GM12878 (cell line): ENCODE measurements at regions not wholly inside any gene's neighbourhood (a gene's known extent, or its start where the extent isn't known, plus 50 kb on each side); places are given as distances from the start of the nearest gene placed in this dataset.
A peak's percentile ranks its signal among the peaks of the same experiment; 100 is the strongest.

Experiments
- ATAC-seq: fragments of 200-7000 bp; cut with Tn5 transposase; 3 replicates; pipeline ENCODE4 v1.9.1; 2020; ENCODE audit warnings: mild to moderate bottlenecking, moderate library complexity
- BruUV-seq: library from RNA; stranded (reverse); fragments of 400-500 nt; replicated peaks from 2 replicates; lab custom pipeline; 2021; lab: Mats Ljungman, UMichigan
- CTCF ChIA-PET: fragments of 300-600 bp; sonication (Branson Sonifier 250); formaldehyde crosslinking; extraction: SDS; loops from one replicate; lab custom pipeline; 2021; ENCODE audit warnings: inconsistent platforms; lab: Yijun Ruan, JAX
- POLR2A ChIA-PET: fragments of 350-600 bp; formaldehyde crosslinking; extraction: SDS; loops from one replicate; lab custom pipeline; 2021; ENCODE audit warnings: inconsistent platforms; lab: Charles Lee
- RAD21 ChIA-PET: fragments of 300-600 bp; sonication (Branson Sonifier 250); formaldehyde crosslinking; loops from one replicate; lab custom pipeline; 2023; ENCODE audit warnings: antibody characterized with exemption; ENCODE audit not compliant: unreplicated experiment; lab: Charles Lee
- SMC1A ChIA-PET: fragments of 300-600 bp; sonication (Branson Sonifier 250); formaldehyde crosslinking; loops from one replicate; lab custom pipeline; 2023; ENCODE audit not compliant: unreplicated experiment, uncharacterized antibody; lab: Charles Lee
- DNase-seq: peaks from one replicate; pipeline ENCODE4 v3.0.0-alpha.2; 2011; ENCODE audit warnings: low read depth, low spot score
- FAIRE-seq: peaks from 3 replicates; lab custom pipeline; 2011; peaks lifted over from hg19 to GRCh38; lab: Jason Lieb, UNC
- H2AFZ ChIP-seq: 2 replicates; pipeline ENCODE4 v1.6.0; 2011; ENCODE audit warnings: low read depth, low read length, control low read depth; ENCODE audit not compliant: control insufficient read depth
- H3K27ac ChIP-seq: 2 replicates; pipeline ENCODE4 v1.5.1; 2011; ENCODE audit warnings: control low read depth; ENCODE audit not compliant: control insufficient read depth, insufficient read depth
- H3K27me3 ChIP-seq, 2 experiments: replicated peaks in 1 of 2; 2 replicates each; pipeline versions ENCODE4 v1.6.0 to v1.6.1; 2011; ENCODE audit warnings: low read length in 1 of 2; ENCODE audit not compliant: control insufficient read depth in 2 of 2, insufficient read depth in 2 of 2
- H3K36me3 ChIP-seq, 2 experiments: 2 replicates each; pipeline ENCODE4 v1.5.1; 2011; ENCODE audit warnings: low read length in 1 of 2; ENCODE audit not compliant: control insufficient read depth in 2 of 2, insufficient read depth in 2 of 2
- H3K4me1 ChIP-seq: 2 replicates; pipeline ENCODE4 v1.6.1; 2011; ENCODE audit warnings: mild to moderate bottlenecking, low read length, moderate library complexity, mixed read lengths; ENCODE audit not compliant: control insufficient read depth, insufficient read depth
- H3K4me2 ChIP-seq: 2 replicates; pipeline ENCODE4 v1.6.0; 2011; ENCODE audit warnings: control low read depth; ENCODE audit not compliant: control insufficient read depth, insufficient read depth
- H3K4me3 ChIP-seq: fragments of 200-600 bp; sonication (generic); 2 replicates; pipeline ENCODE4 v1.5.1; 2016
- H3K79me2 ChIP-seq: 2 replicates; pipeline ENCODE4 v1.6.0; 2011; ENCODE audit warnings: low read length; ENCODE audit not compliant: control insufficient read depth, insufficient read depth
- H3K9ac ChIP-seq: 2 replicates; pipeline ENCODE4 v1.8.0; 2011; ENCODE audit warnings: low read length, control low read depth, mixed read lengths; ENCODE audit not compliant: control insufficient read depth, insufficient read depth
- H3K9me3 ChIP-seq: replicated peaks from 3 replicates; pipeline ENCODE4 v1.5.1; 2011; ENCODE audit warnings: mild to moderate bottlenecking, low read length; ENCODE audit not compliant: control insufficient read depth, insufficient read depth
- H4K20me1 ChIP-seq: 2 replicates; pipeline ENCODE4 v1.6.0; 2011; ENCODE audit not compliant: control insufficient read depth, insufficient read depth
- BCL11A ChIP-seq: IDR thresholded peaks from 2 replicates; pipeline ENCODE4 v1.6.1; 2011; ENCODE audit warnings: low read depth, low read length
- CBX3 ChIP-seq: fragments of 200-600 bp; sonication (generic); IDR thresholded peaks from 2 replicates; pipeline ENCODE4 v1.6.1; 2016; ENCODE audit warnings: low read depth, borderline replicate concordance
- CEBPB ChIP-seq, 2 experiments: fragments of 150-350 bp in 1 of 2; IDR thresholded peaks; 2 replicates each; pipeline ENCODE4 v1.6.1; 2012 to 2014; ENCODE audit warnings: low read depth in 2 of 2, low read length in 2 of 2, borderline replicate concordance in 1 of 2, inconsistent platforms in 1 of 2
- CHD2 ChIP-seq: IDR thresholded peaks from 2 replicates; pipeline ENCODE4 v1.6.1; 2011; ENCODE audit warnings: low read depth, low read length, improper control_type of control experiment, borderline replicate concordance
- CREB1 ChIP-seq: IDR thresholded peaks from 2 replicates; pipeline ENCODE4 v1.6.1; 2012; ENCODE audit warnings: low read depth, mild to moderate bottlenecking, inconsistent platforms
- CREM ChIP-seq: IDR thresholded peaks from 2 replicates; pipeline ENCODE4 v1.6.1; 2014; ENCODE audit warnings: antibody characterized with exemption, low read depth
- DPF2 ChIP-seq: fragments of 450-650 bp; IDR thresholded peaks from 2 replicates; pipeline ENCODE4 v1.6.1; 2017; ENCODE audit warnings: mild to moderate bottlenecking
- IRF3 ChIP-seq: fragments of 450-650 bp; IDR thresholded peaks from 2 replicates; pipeline ENCODE4 v1.6.1; 2014; ENCODE audit warnings: mild to moderate bottlenecking
- KLF5 ChIP-seq: fragments of 450-650 bp; IDR thresholded peaks from 2 replicates; pipeline ENCODE4 v1.6.1; 2014; ENCODE audit warnings: mild to moderate bottlenecking; ENCODE audit not compliant: partially characterized antibody
- LARP7 ChIP-seq: fragments of 450-650 bp; IDR thresholded peaks from 2 replicates; pipeline ENCODE4 v1.6.1; 2017; ENCODE audit warnings: mild to moderate bottlenecking
- MAX ChIP-seq: IDR thresholded peaks from 2 replicates; pipeline ENCODE4 v1.6.1; 2012; ENCODE audit warnings: low read depth, low read length, improper control_type of control experiment
- MEF2A ChIP-seq: IDR thresholded peaks from 2 replicates; pipeline ENCODE4 v1.6.1; 2011; ENCODE audit warnings: low read depth, mild to moderate bottlenecking, low read length, moderate library complexity; ENCODE audit not compliant: insufficient read depth
- RCOR1 ChIP-seq: conservative IDR thresholded peaks from 2 replicates; pipeline ENCODE4 v1.6.1; 2012; ENCODE audit warnings: low read depth, low read length, improper control_type of control experiment
- RFX5 ChIP-seq: IDR thresholded peaks from 2 replicates; pipeline ENCODE4 v1.6.1; 2011; ENCODE audit warnings: low read depth, low read length, improper control_type of control experiment
- SIN3A ChIP-seq: IDR thresholded peaks from 2 replicates; pipeline ENCODE4 v1.6.1; 2012; ENCODE audit warnings: low read depth, low read length, improper control_type of control experiment
- SMAD1 ChIP-seq: fragments of 450-650 bp; IDR thresholded peaks from 2 replicates; pipeline ENCODE4 v1.6.1; 2018; ENCODE audit warnings: mild to moderate bottlenecking, low read depth; ENCODE audit not compliant: partially characterized antibody
- SMAD5 ChIP-seq: IDR thresholded peaks from 2 replicates; pipeline ENCODE4 v1.6.1; 2016; ENCODE audit warnings: antibody characterized with exemption, low read depth
- SMC3 ChIP-seq: IDR thresholded peaks from 2 replicates; pipeline ENCODE4 v1.6.1; 2011; ENCODE audit warnings: low read length, improper control_type of control experiment, borderline replicate concordance
- SREBF2 ChIP-seq: IDR thresholded peaks from 2 replicates; pipeline ENCODE4 v1.6.1; 2012; ENCODE audit warnings: mild to moderate bottlenecking, low read length
- STAT3 ChIP-seq: IDR thresholded peaks from 2 replicates; pipeline ENCODE4 v1.6.1; 2011; ENCODE audit warnings: low read depth, low read length, improper control_type of control experiment
- TBL1XR1 ChIP-seq: IDR thresholded peaks from 2 replicates; pipeline ENCODE4 v1.6.1; 2012; ENCODE audit warnings: low read depth, low read length, improper control_type of control experiment
- TCF12 ChIP-seq: IDR thresholded peaks from 2 replicates; pipeline ENCODE4 v1.6.1; 2011; ENCODE audit warnings: low read depth, mild to moderate bottlenecking, low read length
- TCF3 ChIP-seq: IDR thresholded peaks from 2 replicates; pipeline ENCODE4 v1.6.1; 2012; ENCODE audit warnings: low read depth, mild to moderate bottlenecking, low read length, borderline replicate concordance; ENCODE audit not compliant: insufficient read depth
- ZNF217 ChIP-seq: fragments of 450-650 bp; IDR thresholded peaks from 2 replicates; pipeline ENCODE4 v1.6.1; 2017; ENCODE audit warnings: antibody characterized with exemption, mild to moderate bottlenecking
- ZNF24 ChIP-seq: fragments of 450-650 bp; IDR thresholded peaks from 2 replicates; pipeline ENCODE4 v1.6.1; 2017; ENCODE audit warnings: antibody characterized with exemption, mild to moderate bottlenecking
- WGBS: methylation state at CpG from one replicate; pipeline ENCODE4 v1.1.6; 2016; ENCODE audit warnings: low lambda C conversion rate; ENCODE audit not compliant: insufficient replicate concordance, insufficient coverage; ENCODE audit errors: missing lambda C conversion rate; 5-methylcytosine and 5-hydroxymethylcytosine counted together
- in situ Hi-C: fragments of 300-500 bp; cut with MboI; formaldehyde crosslinking; loops from 9 replicates; pipeline ENCODE4 v1.14.3; 2018; ENCODE audit warnings: mixed read lengths
- intact Hi-C: fragments of 100-400 bp; cut with micrococcal nuclease; formaldehyde crosslinking; loops from one replicate; pipeline ENCODE4 v1.14.2; 2022; ENCODE audit not compliant: unreplicated experiment

DNA sequence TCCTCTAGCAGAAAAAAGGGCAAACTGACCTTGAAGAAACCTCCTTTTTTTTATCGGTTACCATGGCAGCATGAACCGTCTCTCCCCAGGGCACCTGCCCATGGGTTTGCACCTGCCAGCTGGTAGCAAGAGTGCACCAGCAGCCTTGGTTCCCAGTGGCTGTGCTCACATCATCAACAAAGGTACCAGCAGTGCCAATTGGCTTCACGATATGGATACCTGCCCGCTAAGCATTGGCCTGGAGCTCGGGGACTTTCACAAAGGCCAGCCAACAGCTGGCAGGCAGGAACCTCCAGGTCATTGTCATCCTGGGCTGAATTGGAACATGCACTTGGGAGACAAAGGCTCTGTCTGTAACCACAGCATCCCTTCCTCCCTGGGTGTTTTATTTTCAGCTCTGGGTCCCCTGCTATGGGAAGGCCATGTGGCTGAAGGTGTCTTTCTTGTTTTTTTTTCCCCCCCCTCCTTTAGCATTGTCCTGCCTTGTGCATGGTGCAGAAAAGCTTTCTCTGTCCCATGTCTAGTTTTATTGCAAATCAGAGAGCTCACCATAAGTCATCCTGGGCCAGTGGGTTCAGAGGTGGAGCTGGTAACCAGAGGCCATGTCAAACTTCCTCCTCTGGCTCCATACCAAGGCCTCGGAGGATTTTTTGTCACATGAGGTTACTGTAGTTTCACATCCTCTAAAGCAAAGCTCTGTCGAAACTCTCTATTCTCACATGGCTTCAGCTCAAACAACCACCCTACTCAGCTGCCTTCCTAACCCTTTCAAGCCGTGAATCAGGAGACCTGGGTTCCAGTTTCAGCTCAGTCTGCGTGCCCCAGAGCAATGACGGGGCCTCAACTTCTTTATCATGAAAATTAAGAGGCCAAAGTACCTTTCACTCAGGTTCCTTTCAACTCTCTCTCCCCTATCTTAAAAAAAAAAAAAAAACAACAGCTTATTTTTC is 145.5 kb upstream of the MAP3K1 start:
- 14% methylated on average over 10 of the region's 10 CpGs for WGBS
- FAIRE-seq (peak; percentile 99), DNase-seq (peak; percentile 98), ATAC-seq (peak; percentile 97)
- Histone ChIP-seq H2AFZ (no peak overlapping the region), H3K9me3 (peaks cover 7% of the 10 kb centered on the region; the same call in 2 of the 3 replicates), H3K27ac (no peak overlapping the region), H3K79me2 (no peaks in the 10 kb centered on the region), H4K20me1 (no peaks in the 10 kb centered on the region), H3K4me3 (peak overlapping the region; percentile 4; the same call in 1 of the 2 replicates), H3K9ac (no peak overlapping the region), H3K4me2 (peak overlapping the region; percentile 51), H3K36me3 (no peaks in the 10 kb centered on the region), H3K4me1 (peaks cover 22% of the 10 kb centered on the region), H3K27me3 (no peaks in the 10 kb centered on the region)
- BruUV-seq: no TSS peak
- RAD21 ChIA-PET: interaction anchor here (0.7 to 3.5 kb wide), 39 partner anchors 8 to 504 kb away, joined by 3 to 96 read pairs (median 4); no protein-coding TSS in a partner anchor
- in situ Hi-C loops: no loop called here
- intact Hi-C loops: loop anchor here (1.0 to 5.0 kb wide), 3 partner anchors 16 to 147 kb away; partner anchors contain the start of gene MAP3K1
- SMC1A ChIA-PET: interaction anchor here (0.5 to 2.5 kb wide), 42 partner anchors 8 to 522 kb away, joined by 3 to 84 read pairs (median 4); partner anchors contain the start of gene MAP3K1
- POLR2A ChIA-PET: interaction anchor here (0.5 to 2.2 kb wide), 13 partner anchors 10 to 258 kb away, joined by 3 to 34 read pairs (median 4); no protein-coding TSS in a partner anchor
- CTCF ChIA-PET: interaction anchor here (0.6 to 2.0 kb wide), 18 partner anchors 9 to 399 kb away, joined by 3 to 20 read pairs (median 5); no protein-coding TSS in a partner anchor
- TF ChIP-seq KLF5 (no peak), BCL11A (peak; percentile 86), MEF2A (no peak), CBX3 (no peak), CREM (peak; percentile 73), TCF12 (peak; percentile 60; the same call in 1 of the 2 replicates), SMAD5 (no peak), CHD2 (peak; percentile 52; the same call in 1 of the 2 replicates), SIN3A (no peak), CEBPB (IDR thresholded peaks at IDR 0.05; ENCODE audit: borderline replicate concordance in 1 of 2, low read depth in 2 of 2, low read length in 2 of 2) (peak in 1 of 2 experiments; percentile 69; a peak in 1 of 4 replicates), DPF2 (peak; percentile 96), TCF3 (no peak), CREB1 (peak; percentile 14; the same call in 1 of the 2 replicates), TBL1XR1 (peak; percentile 58; the same call in 1 of the 2 replicates), RFX5 (no peak), SMC3 (0 out of 2 replicates have a peak, but pooled peaks have one; percentile 28), ZNF217 (no peak; the same call in 1 of the 2 replicates), MAX (0 out of 2 replicates have a peak, but pooled peaks have one; percentile 58), IRF3 (no peak), STAT3 (peak; percentile 36; the same call in 1 of the 2 replicates), LARP7 (peak; percentile 40; the same call in 1 of the 2 replicates), RCOR1 (0 out of 2 replicates have a peak, but pooled peaks have one; percentile 57), SMAD1 (peak; percentile 51), ZNF24 (peak; percentile 77), SREBF2 (no peak)
